Endothelial cell of umbilical vein (primary cell): ENCODE measurements at regions not wholly inside any gene's neighbourhood (a gene's known extent, or its start where the extent isn't known, plus 50 kb on each side); places are given as distances from the start of the nearest gene placed in this dataset.

Experiments
- CTCF ChIP-seq, 2 donors: IDR thresholded peaks; 1 replicate in 1 of 2; 2 replicates in 1 of 2; pipeline ENCODE4 v1.5.1; 2011; ENCODE audit warnings: low read length in 2 of 2, mild to moderate bottlenecking in 2 of 2, moderate library complexity in 2 of 2, control low read depth in 1 of 2, inconsistent platforms in 1 of 2, low read depth in 1 of 2; ENCODE audit not compliant: insufficient read depth in 1 of 2; ENCODE audit errors: extremely low read depth in 1 of 2
- EZH2 ChIP-seq: IDR thresholded peaks from 2 replicates; pipeline ENCODE4 v1.6.1; 2012; ENCODE audit warnings: borderline replicate concordance, low read depth, mild to moderate bottlenecking, moderate library complexity, low read length, inconsistent platforms; ENCODE audit not compliant: severe bottlenecking
- POLR2A ChIP-seq: IDR thresholded peaks from 2 replicates; pipeline ENCODE4 v1.6.1; 2012; ENCODE audit warnings: low read depth, mild to moderate bottlenecking, control low read depth, low read length
- POLR2AphosphoS5 ChIP-seq: IDR thresholded peaks from 2 replicates; pipeline ENCODE4 v1.6.1; 2012; ENCODE audit warnings: low read depth, mild to moderate bottlenecking, control low read depth, low read length, moderate library complexity; ENCODE audit not compliant: insufficient read depth

GRCh38 chrX:26580021-26580420 lies 364.1 kb downstream of the MAGEB5 start:
- TF ChIP-seq POLR2AphosphoS5, result no peak
- TF ChIP-seq CTCF (IDR thresholded peaks at IDR 0.05; ENCODE audit: extremely low read depth in 1 of 2, insufficient read depth in 1 of 2, low read depth in 1 of 2, low read length in 2 of 2), result no peak
- no peak for TF ChIP-seq EZH2
- no peak for TF ChIP-seq POLR2A
